Psoas muscle (tissue), 7 donors: ENCODE measurements at regions not wholly inside any gene's neighbourhood (a gene's known extent, or its start where the extent isn't known, plus 50 kb on each side); places are given as distances from the start of the nearest gene placed in this dataset.

Experiments used
- ATAC-seq, 4 donors: fragments of 200-7000 bp; cut with Tn5 transposase; one replicate each; pipeline ENCODE4 v1.9.1; 2020; ENCODE audit warnings: moderate library complexity in 3 of 4, mild to moderate bottlenecking in 2 of 4
- DNase-seq, 2 donors: peaks; one replicate each; pipeline ENCODE4 v3.0.0-alpha.2; 2020
- H3K27ac ChIP-seq: fragments of 200-600 bp; one replicate; pipeline ENCODE4 v1.8.0; 2022
- H3K27me3 ChIP-seq, 3 donors: fragments of 200-600 bp in 1 of 3; one replicate each; pipeline versions ENCODE4 v1.6.1 to v1.8.0; 2013 to 2022; ENCODE audit warnings: low read length in 2 of 3, mild to moderate bottlenecking in 2 of 3, moderate library complexity in 1 of 3; ENCODE audit not compliant: insufficient read depth in 3 of 3
- H3K36me3 ChIP-seq, 2 donors: fragments of 200-600 bp in 1 of 2; one replicate each; pipeline versions ENCODE4 v1.6.1 to v1.8.0; 2013 to 2022; ENCODE audit warnings: low read depth in 1 of 2, mild to moderate bottlenecking in 1 of 2, moderate library complexity in 1 of 2; ENCODE audit not compliant: insufficient read depth in 1 of 2
- H3K4me1 ChIP-seq: fragments of 200-600 bp; one replicate; pipeline ENCODE4 v1.8.0; 2022
- H3K4me3 ChIP-seq: fragments of 200-600 bp; one replicate; pipeline ENCODE4 v1.8.0; 2022; ENCODE audit warnings: mild to moderate bottlenecking
- H3K9me3 ChIP-seq: fragments of 200-600 bp; one replicate; pipeline ENCODE4 v1.8.0; 2022
- CTCF ChIP-seq: fragments of 200-600 bp; IDR thresholded peaks from one replicate; pipeline ENCODE4 v1.8.0; 2022; ENCODE audit warnings: antibody characterized with exemption
- WGBS, 3 donors: extraction: QIAGEN DNeasy Blood & Tissue Kit; methylation state at CpG; one replicate each; pipeline versions ENCODE4 v1.1.6 to v1.1.7; 2013; 5-methylcytosine and 5-hydroxymethylcytosine counted together
- intact Hi-C, 2 donors: fragments of 100-400 bp; cut with DNase I; formaldehyde crosslinking; loops; one replicate each; pipeline versions ENCODE4 v1.11.0 to v1.14.2; 2022
- donor health status: healthy with polysubstance abuse.
- donor health status: DM: no; HTN: no; CAD: no; lungs with moderate emphysema.
- donor health status: Bipolar disorder and iron deficiency.
- donor health status: healthy.
- donor health status: DM: yes; HTN: yes; CAD: no.
- donor health status: DM: no; HTN: no; CAD: no.
- donor health status: DM: yes; HTN: yes; CAD: no.

GRCh38 chr6:113412589-113413357 is 444.4 kb upstream of the MARCKS start:
- Histone ChIP-seq H3K4me1 (peaks cover 3% of the 10 kb centered on the region), H3K36me3 (no peaks in the 10 kb centered on the region), H3K4me3 (no peak overlapping the region), H3K27me3 (no peaks in the 10 kb centered on the region), H3K27ac (no peak overlapping the region), H3K9me3 (no peaks in the 10 kb centered on the region)
- ATAC-seq (no peak), DNase-seq (no peak)
- no peak for TF ChIP-seq CTCF
- intact Hi-C loops, result loop anchor here in 1 of 2 donors (10.0 kb wide), 1 partner anchor 442 kb away; the partner anchor contains the start of gene MARCKS
- WGBS, 3 donors, result 96 to 100% (median 97%) methylated on average over 1 of the region's 1 CpG

GRCh38 chr6:113414511-113414910 is 442.6 kb upstream of the MARCKS start:
- Histone ChIP-seq H3K27me3 (no peaks in the 10 kb centered on the region), H3K4me3 (no peak overlapping the region), H3K36me3 (no peaks in the 10 kb centered on the region), H3K27ac (no peak overlapping the region), H3K4me1 (peaks cover 3% of the 10 kb centered on the region), H3K9me3 (no peaks in the 10 kb centered on the region)
- DNase-seq (no peak), ATAC-seq (peak in 2 of 4 donors; percentile 44 to 60)
- WGBS, 3 donors, result 35 to 59% (median 40%) methylated on average over 3 of the region's 3 CpGs
- TF ChIP-seq CTCF, result peak; percentile 40
- intact Hi-C loops, result loop anchor here in 1 of 2 donors (10.0 kb wide), 1 partner anchor 440 kb away; the partner anchor contains the start of gene MARCKS

- no peak for DNase-seq
- intact Hi-C loops, result loop anchor here in 1 of 2 donors (10.0 kb wide), 1 partner anchor 439 kb away; the partner anchor contains the start of gene MARCKS
- no peak overlapping the region for H3K27ac ChIP-seq
- 29 to 63% (median 61%) methylated on average over 1 of the region's 1 CpG for WGBS, 3 donors
- H3K4me1 ChIP-seq, result peaks cover 3% of the 10 kb centered on the region
- no peak overlapping the region for H3K4me3 ChIP-seq
- no peaks in the 10 kb centered on the region for H3K9me3 ChIP-seq
- no peak for ATAC-seq
- no peaks in the 10 kb centered on the region for H3K27me3 ChIP-seq
- H3K36me3 ChIP-seq, result no peaks in the 10 kb centered on the region
- no peak for TF ChIP-seq CTCF
Measured at GRCh38 chr6:113416170-113416569, 441.0 kb upstream of the MARCKS start.

- ATAC-seq (no peak), DNase-seq (no peak)
- no peaks in the 10 kb centered on the region for H3K9me3 ChIP-seq
- WGBS, 3 donors, result 70 to 77% (median 72%) methylated on average over 1 of the region's 1 CpG
- no peak for TF ChIP-seq CTCF
- H3K4me1 ChIP-seq, result no peaks in the 10 kb centered on the region
- H3K4me3 ChIP-seq, result no peak overlapping the region
- intact Hi-C loops, result no loop called here
- no peaks in the 10 kb centered on the region for H3K36me3 ChIP-seq
- H3K27me3 ChIP-seq, result no peaks in the 10 kb centered on the region
- no peak overlapping the region for H3K27ac ChIP-seq
Measured at GRCh38 chr6:113420290-113420689, 436.9 kb upstream of the MARCKS start.
